GM19239 (cell line): ENCODE measurements at regions not wholly inside any gene's neighbourhood (a gene's known extent, or its start where the extent isn't known, plus 50 kb on each side); places are given as distances from the start of the nearest gene placed in this dataset.
A peak's percentile ranks its signal among the peaks of the same experiment; 100 is the strongest.

Source experiments
- DNase-seq: peaks from one replicate; pipeline ENCODE4 v3.0.0; 2011; ENCODE audit warnings: low spot score; ENCODE audit not compliant: insufficient read length
- FAIRE-seq: peaks from 2 replicates; lab custom pipeline; 2011; peaks lifted over from hg19 to GRCh38; lab: Jason Lieb, UNC

DNA sequence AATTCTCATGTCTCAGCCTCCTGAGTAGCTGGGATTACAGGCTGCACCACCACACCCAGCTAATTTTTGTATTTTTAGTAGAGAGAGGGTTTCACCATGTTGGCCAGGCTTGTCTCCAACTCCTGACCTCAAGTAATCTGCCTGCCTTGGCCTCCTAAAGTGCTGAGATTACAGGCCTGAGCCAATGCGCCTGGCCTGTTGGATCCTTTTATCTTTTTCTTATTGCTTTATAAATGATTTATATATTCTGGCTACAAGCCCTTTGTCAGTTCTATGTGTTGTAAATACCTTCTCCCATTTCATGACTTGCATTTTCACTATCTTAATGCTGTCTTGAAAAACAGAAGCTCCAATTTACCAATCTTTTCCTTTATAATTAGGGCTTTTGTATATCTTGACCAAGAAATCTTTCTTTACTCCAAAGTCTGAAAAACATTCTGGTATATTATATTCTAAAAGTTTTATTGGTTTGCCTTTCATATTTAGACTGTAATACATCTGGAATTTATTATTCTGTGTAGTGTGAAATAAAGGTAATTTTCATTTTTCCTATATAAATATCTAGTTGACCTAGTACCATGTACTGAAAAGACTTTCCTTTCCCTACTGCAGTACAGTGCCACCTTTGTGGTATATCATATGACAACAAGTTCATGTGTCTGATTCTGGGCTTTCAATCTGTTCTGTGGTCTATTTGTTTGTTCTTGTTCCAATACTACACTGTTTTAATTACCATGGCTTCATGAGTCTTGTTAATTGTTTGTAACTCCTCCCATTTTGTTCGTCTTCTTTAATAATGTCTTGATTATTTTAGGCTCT, 52.9 kb upstream of the RNU6-1 start:
- FAIRE-seq = no peak
- no peak for DNase-seq

DNA sequence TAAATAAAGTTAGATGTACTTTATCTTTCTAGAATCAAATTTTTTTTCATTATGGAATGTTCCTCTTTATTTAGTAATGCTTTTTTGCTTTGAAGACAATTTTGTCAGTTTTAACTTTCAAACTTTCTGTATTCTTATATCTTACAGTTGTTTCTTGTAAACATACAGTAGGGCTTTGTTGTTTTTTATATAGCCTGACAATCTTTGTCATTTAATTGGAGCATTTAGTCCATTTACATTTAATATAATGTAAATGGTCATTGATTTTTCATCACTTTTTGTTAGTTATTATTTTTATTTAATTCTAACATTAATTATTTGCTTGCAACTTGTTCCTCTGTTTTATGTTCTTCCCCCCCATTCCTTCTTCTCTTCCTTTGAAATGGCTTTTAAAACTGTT, 55.4 kb upstream of the RNU6-1 start:
- FAIRE-seq = no peak
- no peak for DNase-seq

DNA sequence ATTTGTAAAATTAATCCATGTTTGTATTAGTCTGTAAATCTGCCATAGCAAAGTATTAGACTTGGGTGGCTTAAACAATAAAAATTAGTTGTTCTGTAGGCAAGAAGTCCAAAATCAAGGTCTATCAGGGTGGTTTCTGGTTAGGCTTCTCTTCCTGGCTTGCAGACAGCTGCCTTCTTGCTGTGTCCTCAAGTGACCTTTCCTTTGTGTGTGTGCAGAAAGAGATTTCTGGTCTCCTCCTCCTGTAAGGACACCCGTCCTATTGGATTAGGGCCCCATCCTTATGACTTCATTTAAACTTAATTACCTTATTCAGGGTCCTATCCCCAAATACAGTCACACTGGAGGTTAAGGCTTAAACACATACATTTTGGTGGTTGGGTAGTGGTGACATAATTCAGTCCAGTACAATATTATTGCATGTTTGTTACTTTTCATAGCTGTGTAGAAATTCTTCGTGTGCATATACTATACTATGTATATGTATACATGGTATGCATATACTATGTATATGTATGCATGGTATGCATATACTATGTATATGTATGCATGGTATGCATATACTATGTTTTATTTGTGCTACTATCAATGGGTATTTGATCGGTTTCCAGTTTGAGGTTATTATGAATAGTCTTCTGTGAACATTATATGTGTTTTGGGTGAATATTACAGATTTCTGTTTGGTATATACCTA, 57.9 kb upstream of the RNU6-1 start:
- FAIRE-seq (peak; percentile 31), DNase-seq (no peak)

- FAIRE-seq = no peak
Observed at GRCh38 chr15:67899596-67900283, 59.9 kb upstream of the RNU6-1 start.

GRCh38 chr15:67900621-67901147, 60.8 kb upstream of the RNU6-1 start:
- no peak for FAIRE-seq
- no peak for DNase-seq

More at GRCh38 chr15:67899596-67900283, 59.9 kb upstream of the RNU6-1 start:
- no peak for DNase-seq

DNA sequence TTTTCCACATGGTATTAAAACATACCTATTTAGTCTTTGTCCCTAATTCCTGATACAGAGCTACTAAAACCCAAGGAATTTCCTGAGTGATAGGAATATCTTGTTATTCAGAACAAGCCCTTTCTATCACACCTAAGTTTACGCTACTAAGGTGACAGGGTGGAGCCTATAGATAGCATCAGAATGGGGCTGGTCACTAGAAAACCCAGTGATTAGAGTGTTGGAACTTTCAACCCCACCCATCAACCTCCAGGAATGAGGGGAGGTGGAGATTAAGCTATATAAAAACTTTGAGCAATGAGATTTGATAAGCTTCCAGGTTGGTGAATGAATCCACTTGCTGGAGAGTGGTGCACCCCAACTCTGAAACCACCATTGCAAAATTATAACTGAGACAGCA, 62.1 kb upstream of the RNU6-1 start:
- FAIRE-seq (no peak), DNase-seq (no peak)

GRCh38 chr15:67902579-67903009, 62.7 kb upstream of the RNU6-1 start:
- FAIRE-seq = no peak
- DNase-seq = no peak

DNA sequence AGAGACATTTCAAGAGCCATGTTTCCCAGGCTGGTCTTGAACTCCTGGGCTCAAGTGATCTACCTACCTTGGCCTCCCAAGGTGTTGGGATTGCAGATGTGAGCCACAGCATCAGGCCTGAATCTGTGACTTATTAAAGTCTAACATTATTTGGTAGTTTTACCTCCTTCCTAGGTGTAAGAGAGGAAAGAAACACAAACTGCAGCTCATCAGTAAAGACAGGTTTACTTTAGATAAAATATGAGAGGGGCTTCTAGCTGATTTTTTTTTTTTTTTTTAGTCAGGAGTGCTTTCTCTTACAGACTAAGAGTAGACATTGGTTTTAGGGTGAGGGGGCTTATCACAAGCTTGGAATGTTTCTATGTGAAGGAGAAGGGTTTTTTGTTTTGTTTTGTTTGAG, 63.9 kb upstream of the RNU6-1 start:
- DNase-seq = no peak
- FAIRE-seq = no peak

GRCh38 chr15:67905628-67906027, 65.8 kb upstream of the RNU6-1 start:
- DNase-seq = no peak
- no peak for FAIRE-seq

DNA sequence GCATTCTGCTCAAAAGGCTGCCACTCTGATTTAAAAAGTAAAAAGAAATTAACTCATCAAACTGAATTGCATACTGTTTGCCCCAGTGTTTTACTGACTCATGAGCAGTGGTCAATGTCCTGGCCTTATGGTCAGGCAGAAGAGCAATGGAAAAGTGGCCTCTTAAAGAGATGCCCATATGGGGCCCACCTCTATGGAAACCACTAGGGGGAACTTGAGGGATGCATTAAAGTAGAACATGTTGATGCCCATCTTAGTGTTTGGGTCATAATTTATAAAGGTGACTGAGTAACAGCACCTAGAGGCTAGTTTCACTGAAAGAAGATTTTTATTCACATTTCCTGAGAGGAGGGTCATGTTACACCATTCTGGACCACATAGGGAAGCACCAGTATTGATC, 66.5 kb upstream of the RNU6-1 start:
- DNase-seq (no peak), FAIRE-seq (no peak)

- no peak for FAIRE-seq
Observed at GRCh38 chr15:67907184-67907723, 67.4 kb upstream of the RNU6-1 start.

DNA sequence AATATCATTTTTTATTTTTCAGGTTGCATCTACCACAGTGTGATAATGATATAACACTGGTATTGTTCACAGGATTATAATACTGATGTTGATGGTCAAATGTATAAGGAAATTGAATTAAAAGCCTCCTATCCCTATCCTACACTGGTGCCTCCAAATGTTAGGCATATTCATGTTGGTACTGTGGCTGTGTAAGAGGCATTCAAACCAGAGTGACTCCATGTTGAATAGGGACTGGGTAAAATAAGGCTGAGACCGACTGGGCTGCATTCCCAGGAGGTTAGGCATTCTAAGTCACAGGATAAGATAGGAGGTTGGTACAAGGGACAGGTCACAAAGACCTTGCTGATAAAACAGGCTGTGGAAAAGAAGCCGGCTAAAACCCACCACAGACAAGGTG, 68.9 kb upstream of the RNU6-1 start:
- DNase-seq = no peak
- FAIRE-seq = no peak

More at GRCh38 chr15:67907184-67907723, 67.4 kb upstream of the RNU6-1 start:
- DNase-seq = no peak

GRCh38 chr15:67911727-67912126, 71.9 kb upstream of the RNU6-1 start:
- DNase-seq (no peak), FAIRE-seq (no peak)

DNA sequence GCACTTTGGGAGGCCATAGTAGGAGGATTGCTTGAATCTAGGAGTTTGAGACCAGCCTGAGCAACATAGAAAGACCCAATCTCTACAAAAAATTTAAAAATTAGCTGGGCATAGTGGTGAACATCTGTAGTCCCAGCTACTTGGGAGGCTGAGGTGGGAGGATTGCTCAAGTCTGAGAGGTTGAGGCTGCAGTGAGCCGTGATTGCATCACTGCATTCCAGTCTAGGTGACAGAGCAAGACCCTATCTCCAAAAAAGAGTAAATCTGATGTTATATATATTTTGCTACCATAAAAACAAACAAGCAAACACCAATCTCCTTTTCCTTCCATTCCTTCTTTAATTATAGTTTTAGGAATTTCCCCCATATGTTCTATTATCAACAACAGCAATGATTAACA, 74.2 kb upstream of the RNU6-1 start:
- DNase-seq (no peak), FAIRE-seq (no peak)

DNA sequence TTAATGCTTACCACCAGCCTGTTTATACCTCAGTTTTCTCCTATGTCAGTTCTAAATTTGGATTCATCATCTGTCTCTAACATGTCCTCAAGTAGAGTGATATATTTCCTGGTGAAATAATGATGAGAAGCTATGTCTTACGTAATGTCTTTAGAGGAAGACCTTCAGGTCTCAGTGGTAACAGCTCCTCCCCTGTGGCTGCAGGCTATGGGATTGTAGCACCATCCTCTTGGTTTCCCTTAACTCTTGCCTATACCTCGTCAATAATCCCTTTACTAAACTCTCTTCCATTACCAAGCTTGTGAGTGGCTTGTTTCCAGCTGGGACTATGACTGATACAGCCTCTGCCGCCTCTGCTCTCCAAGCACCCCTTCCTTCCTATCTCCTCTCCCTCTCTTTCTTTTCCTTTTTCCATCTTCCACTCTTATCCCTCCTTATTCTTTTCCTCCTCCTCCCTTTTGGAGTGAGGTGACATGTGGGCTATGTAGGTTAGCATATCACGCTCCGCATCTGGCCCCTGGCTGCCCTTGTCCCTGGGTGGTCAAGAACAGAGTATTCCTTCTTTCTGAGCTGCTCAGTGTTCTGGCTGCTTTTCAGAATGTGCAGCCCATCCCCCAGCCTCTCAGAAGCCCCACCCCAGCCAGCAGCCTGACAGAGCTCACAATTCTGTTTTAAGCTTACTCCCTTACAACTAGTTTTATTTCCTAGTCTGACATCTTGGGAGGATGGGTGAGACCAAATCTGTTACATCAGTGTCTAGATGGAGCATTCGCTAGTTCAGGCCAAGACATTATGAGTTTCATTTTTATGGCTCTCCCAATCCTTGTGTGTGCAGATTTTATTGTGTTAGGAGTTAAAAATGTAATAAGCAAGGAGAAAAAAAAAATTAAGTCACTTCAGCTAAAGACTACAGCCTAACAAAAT, 75.0 kb upstream of the RNU6-1 start:
- DNase-seq (no peak), FAIRE-seq (no peak)

DNA sequence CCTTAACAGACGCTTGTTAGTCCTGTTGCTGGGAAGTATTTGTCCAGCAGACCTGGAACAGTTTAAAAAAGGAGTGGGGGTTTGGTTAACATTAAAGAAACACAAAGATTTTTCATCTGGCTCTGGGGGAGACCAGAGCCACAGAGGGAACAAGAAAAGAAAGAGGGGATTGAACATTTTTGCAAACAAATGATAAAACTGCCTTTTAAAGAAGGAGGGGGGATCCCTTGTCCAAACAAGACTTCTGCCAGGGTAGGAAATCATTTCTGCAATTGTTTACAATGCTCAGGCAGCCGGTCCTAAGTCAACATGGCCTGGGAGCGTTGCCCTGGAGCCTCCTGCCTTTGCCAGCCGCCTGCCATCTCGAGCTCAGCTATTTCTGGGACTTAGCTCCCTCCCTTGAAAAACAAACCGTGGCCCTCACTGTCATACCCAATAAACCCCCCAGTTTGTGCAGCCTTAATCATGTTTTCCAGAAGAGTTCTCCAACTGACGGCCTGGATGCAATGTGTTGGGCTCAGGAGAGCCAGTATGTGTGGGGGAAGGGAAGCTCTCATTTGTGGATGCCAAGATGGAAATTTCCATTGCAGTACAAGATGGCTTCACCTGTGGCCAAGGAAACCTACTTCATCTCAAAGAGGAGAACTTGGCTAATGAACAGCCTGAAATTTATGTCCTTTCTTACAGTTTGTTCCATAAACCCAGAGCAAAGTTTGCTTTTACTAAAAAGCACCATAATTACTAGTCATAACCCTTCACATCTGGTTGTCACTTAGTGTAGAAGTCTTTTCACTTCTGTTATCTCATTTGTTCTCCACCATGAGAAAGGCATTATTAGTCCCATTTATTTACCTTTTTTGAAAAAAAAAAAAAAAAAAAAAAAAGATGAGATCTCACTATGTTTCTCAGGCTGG, 75.9 kb upstream of the RNU6-1 start:
- DNase-seq (no peak), FAIRE-seq (no peak)

GRCh38 chr15:67916565-67916964, 76.7 kb upstream of the RNU6-1 start:
- DNase-seq (no peak), FAIRE-seq (no peak)

DNA sequence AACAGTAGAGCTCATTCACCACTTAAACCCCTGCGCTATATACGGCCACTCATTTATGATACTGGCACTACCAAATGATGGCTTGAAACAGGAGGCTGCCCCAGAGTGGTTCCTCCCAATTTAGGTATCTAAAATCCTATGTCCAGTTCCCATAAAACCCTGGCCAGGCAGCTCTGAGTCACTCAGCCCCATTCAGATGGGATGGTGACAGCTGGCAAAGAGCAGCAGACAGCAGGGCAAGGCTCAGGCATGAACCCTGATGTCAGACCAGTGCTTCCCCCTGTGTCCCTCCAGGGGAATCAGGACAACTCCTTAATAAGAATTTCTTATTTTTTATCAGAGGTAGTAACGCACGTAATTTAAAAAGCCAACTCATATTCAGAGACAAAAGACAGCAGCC, 77.2 kb upstream of the RNU6-1 start:
- DNase-seq = no peak
- FAIRE-seq = no peak

DNA sequence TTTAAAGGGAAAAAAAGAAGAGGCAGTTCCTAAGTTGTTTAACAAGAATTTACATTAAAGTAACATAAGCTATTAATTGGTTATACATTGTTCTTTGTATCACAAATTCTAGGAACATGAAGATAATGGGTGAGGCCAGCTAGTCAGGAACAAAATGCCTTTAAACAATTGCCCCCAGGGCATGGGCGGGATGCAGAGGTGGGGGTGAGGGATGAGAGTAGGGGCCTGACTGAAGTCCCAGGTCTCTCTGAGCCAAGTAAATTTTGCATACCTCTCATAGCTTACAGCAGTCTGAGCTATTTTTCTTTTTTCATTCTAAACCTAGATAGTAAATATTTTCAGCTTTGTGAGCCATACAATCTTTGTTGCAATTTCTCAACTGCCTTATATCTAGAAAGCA, 77.8 kb upstream of the RNU6-1 start:
- no peak for DNase-seq
- FAIRE-seq = no peak
